HUES64 (cell line): ENCODE measurements at regions not wholly inside any gene's neighbourhood (a gene's known extent, or its start where the extent isn't known, plus 50 kb on each side); places are given as distances from the start of the nearest gene placed in this dataset.

Experiments used
- H3K27ac ChIP-seq: 2 replicates; pipeline ENCODE4 v1.7.0; 2013; ENCODE audit warnings: low read depth, low read length, inconsistent platforms
- H3K27me3 ChIP-seq: 2 replicates; pipeline ENCODE4 v1.6.1; 2013; ENCODE audit warnings: mild to moderate bottlenecking, low read length; ENCODE audit not compliant: insufficient read depth
- H3K36me3 ChIP-seq: 2 replicates; pipeline ENCODE4 v1.6.1; 2013; ENCODE audit warnings: mild to moderate bottlenecking, low read length; ENCODE audit not compliant: insufficient read depth
- H3K4me1 ChIP-seq: 2 replicates; pipeline ENCODE4 v1.6.1; 2013; ENCODE audit warnings: mild to moderate bottlenecking, low read length, moderate library complexity; ENCODE audit not compliant: insufficient read depth
- H3K4me3 ChIP-seq: 2 replicates; pipeline ENCODE4 v1.5.1; 2013; ENCODE audit warnings: mild to moderate bottlenecking, low read length, moderate library complexity
- H3K9ac ChIP-seq: 2 replicates; pipeline ENCODE4 v1.6.1; 2013; ENCODE audit warnings: mild to moderate bottlenecking, low read depth, low read length
- H3K9me3 ChIP-seq: 2 replicates; pipeline ENCODE4 v1.6.1; 2013; ENCODE audit warnings: low read depth, low read length; ENCODE audit not compliant: insufficient read depth
- WGBS: fragments of 150-250, 120-280 bp; methylation state at CpG from one replicate; pipeline ENCODE4 v1.1.7; 2013; ENCODE audit warnings: missing lambda C conversion rate; 5-methylcytosine and 5-hydroxymethylcytosine counted together

GRCh38 chr15:93141371-93141794, 52.4 kb upstream of the RGMA start:
- no peak overlapping the region for H3K9ac ChIP-seq
- no peak overlapping the region for H3K27ac ChIP-seq

GRCh38 chr15:93139436-93139835, 50.4 kb upstream of the RGMA start:
- Histone ChIP-seq H3K27ac (no peak overlapping the region), H3K27me3 (peaks cover 20% of the 10 kb centered on the region), H3K36me3 (no peaks in the 10 kb centered on the region), H3K9ac (no peak overlapping the region), H3K4me1 (peaks cover 11% of the 10 kb centered on the region), H3K4me3 (no peak overlapping the region), H3K9me3 (no peaks in the 10 kb centered on the region)
- WGBS = 91% methylated on average over 8 of the region's 8 CpGs

More at GRCh38 chr15:93141371-93141794, 52.4 kb upstream of the RGMA start:
- H3K27me3 ChIP-seq = peaks cover 15% of the 10 kb centered on the region; the same call in 1 of the 2 replicates
- H3K4me1 ChIP-seq = peaks cover 2% of the 10 kb centered on the region
- WGBS = 93% methylated on average over 8 of the region's 8 CpGs
- H3K4me3 ChIP-seq = no peak overlapping the region
- H3K9me3 ChIP-seq = no peaks in the 10 kb centered on the region
- no peaks in the 10 kb centered on the region for H3K36me3 ChIP-seq

GRCh38 chr15:93138681-93139250, 49.8 kb upstream of the RGMA start:
- H3K36me3 ChIP-seq = no peaks in the 10 kb centered on the region
- no peak overlapping the region for H3K9ac ChIP-seq
- 96% methylated on average over 3 of the region's 3 CpGs for whole genome bisulfite sequencing
- no peak overlapping the region for H3K27ac ChIP-seq
- peaks cover 12% of the 10 kb centered on the region for H3K4me1 ChIP-seq
- H3K4me3 ChIP-seq = no peak overlapping the region
- peaks cover 23% of the 10 kb centered on the region for H3K27me3 ChIP-seq
- H3K9me3 ChIP-seq = no peaks in the 10 kb centered on the region
